Urothelium cell line (cell line): ENCODE measurements at regions not wholly inside any gene's neighbourhood (a gene's known extent, or its start where the extent isn't known, plus 50 kb on each side); places are given as distances from the start of the nearest gene placed in this dataset.

Source experiments
- DNase-seq: peaks from one replicate; pipeline ENCODE4 v3.0.0; 2011; ENCODE audit warnings: low spot score, mixed read lengths
- FAIRE-seq: peaks from 2 replicates; lab custom pipeline; 2011; peaks lifted over from hg19 to GRCh38; lab: Jason Lieb, UNC

- DNase-seq, result peak; percentile 11
These were observed 81.9 kb upstream of the CCDC28A start for GRCh38 chr6:138691595-138692057.

GRCh38 chr6:138692058-138692977, 81.3 kb upstream of the CCDC28A start:
- DNase-seq (peak; percentile 91), FAIRE-seq (peak; percentile 75)

More at GRCh38 chr6:138691595-138692057, 81.9 kb upstream of the CCDC28A start:
- no peak for FAIRE-seq

GRCh38 chr6:138692978-138693909, 80.3 kb upstream of the CCDC28A start:
- FAIRE-seq (no peak), DNase-seq (peak; percentile 83)

- DNase-seq (no peak), FAIRE-seq (no peak)
These were observed 78.4 kb upstream of the CCDC28A start for GRCh38 chr6:138695193-138695592.

- DNase-seq (no peak), FAIRE-seq (no peak)
These were observed 59.1 kb upstream of the CCDC28A start for GRCh38 chr6:138714493-138714892.

- no peak for DNase-seq
- FAIRE-seq, result no peak
These were observed 57.6 kb upstream of the CCDC28A start for GRCh38 chr6:138716013-138716412.

GRCh38 chr6:138716971-138717665, 56.5 kb upstream of the CCDC28A start:
- FAIRE-seq, result no peak
- DNase-seq, result no peak

GRCh38 chr6:138719011-138719635, 54.4 kb upstream of the CCDC28A start:
- no peak for DNase-seq

GRCh38 chr6:138719744-138720143, 53.8 kb upstream of the CCDC28A start:
- no peak for FAIRE-seq
- no peak for DNase-seq

More at GRCh38 chr6:138719011-138719635, 54.4 kb upstream of the CCDC28A start:
- FAIRE-seq, result no peak

GRCh38 chr6:138722425-138723371, 50.9 kb upstream of the CCDC28A start:
- peak; percentile 62 for DNase-seq
- peak; percentile 46 for FAIRE-seq
